ENCODE measurements at regions not wholly inside any gene's neighbourhood (a gene's known extent, or its start where the extent isn't known, plus 50 kb on each side); places are given as distances from the start of the nearest gene placed in this dataset.

GRCh38 chr4:58274553-58274952, 1164.4 kb upstream of the IGFBP7 start:
- CTCF ChIA-PET: no interaction called here

GRCh38 chr4:58272311-58272710, 1162.1 kb upstream of the IGFBP7 start:
- intact Hi-C loops (cut with DNase I, micrococcal nuclease): no loop called here
- Mint-ChIP-seq H3K27me3 (no peaks in the 10 kb centered on the region), H3K36me3 (ENCODE audit: low read depth) (no peaks in the 10 kb centered on the region), H3K4me1 (ENCODE audit: low read depth) (no peaks in the 10 kb centered on the region), H3K4me3 (no peak overlapping the region), H3K9me3 (peaks cover 8% of the 10 kb centered on the region), H3K27ac (no peak overlapping the region)
- TF ChIP-seq, protein P1, sequence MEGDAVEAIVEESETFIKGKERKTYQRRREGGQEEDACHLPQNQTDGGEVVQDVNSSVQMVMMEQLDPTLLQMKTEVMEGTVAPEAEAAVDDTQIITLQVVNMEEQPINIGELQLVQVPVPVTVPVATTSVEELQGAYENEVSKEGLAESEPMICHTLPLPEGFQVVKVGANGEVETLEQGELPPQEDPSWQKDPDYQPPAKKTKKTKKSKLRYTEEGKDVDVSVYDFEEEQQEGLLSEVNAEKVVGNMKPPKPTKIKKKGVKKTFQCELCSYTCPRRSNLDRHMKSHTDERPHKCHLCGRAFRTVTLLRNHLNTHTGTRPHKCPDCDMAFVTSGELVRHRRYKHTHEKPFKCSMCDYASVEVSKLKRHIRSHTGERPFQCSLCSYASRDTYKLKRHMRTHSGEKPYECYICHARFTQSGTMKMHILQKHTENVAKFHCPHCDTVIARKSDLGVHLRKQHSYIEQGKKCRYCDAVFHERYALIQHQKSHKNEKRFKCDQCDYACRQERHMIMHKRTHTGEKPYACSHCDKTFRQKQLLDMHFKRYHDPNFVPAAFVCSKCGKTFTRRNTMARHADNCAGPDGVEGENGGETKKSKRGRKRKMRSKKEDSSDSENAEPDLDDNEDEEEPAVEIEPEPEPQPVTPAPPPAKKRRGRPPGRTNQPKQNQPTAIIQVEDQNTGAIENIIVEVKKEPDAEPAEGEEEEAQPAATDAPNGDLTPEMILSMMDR (IDR thresholded peaks at IDR 0.05): no peak
- Histone ChIP-seq H3K27me3 (ENCODE audit: control insufficient read depth in 1 of 2, insufficient read depth in 2 of 2, low read length in 2 of 2) (no peaks in the 10 kb centered on the region), H3K4me1 (ENCODE audit: insufficient read depth, low read length) (no peaks in the 10 kb centered on the region), H3K4me3 (ENCODE audit: low read length) (no peak overlapping the region), H3K36me3 (ENCODE audit: insufficient read depth, low read length) (no peaks in the 10 kb centered on the region), H3K9me3 (ENCODE audit: control insufficient read depth in 1 of 2, insufficient read depth in 1 of 2, low read length in 2 of 2) (peaks cover 0 to 14% of the 10 kb centered on the region in 2 experiments), H3K27ac (ENCODE audit: low read depth in 1 of 2, low read length in 2 of 2) (no peak overlapping the region)
- DNase-seq (no peak), ATAC-seq (ENCODE audit: poor library complexity) (no peak)
- POLR2A ChIA-PET: no interaction called here
- CTCF ChIA-PET: no interaction called here

More at GRCh38 chr4:58274553-58274952, 1164.4 kb upstream of the IGFBP7 start:
- H3K4me1 Mint-ChIP-seq (ENCODE audit: low read depth): no peaks in the 10 kb centered on the region
- no peaks in the 10 kb centered on the region for H3K4me1 ChIP-seq (ENCODE audit: insufficient read depth, low read length)
- no peak overlapping the region for H3K27ac ChIP-seq (ENCODE audit: low read depth in 1 of 2, low read length in 2 of 2)
- TF ChIP-seq, protein P1 (IDR thresholded peaks at IDR 0.05): no peak
- H3K9me3 ChIP-seq (ENCODE audit: control insufficient read depth in 1 of 2, insufficient read depth in 1 of 2, low read length in 2 of 2): peaks cover 0 to 18% of the 10 kb centered on the region in 2 experiments
- DNase-seq (no peak), ATAC-seq (ENCODE audit: poor library complexity) (no peak)
- H3K27ac Mint-ChIP-seq: no peak overlapping the region
- no peaks in the 10 kb centered on the region for H3K27me3 Mint-ChIP-seq
- no peaks in the 10 kb centered on the region for H3K27me3 ChIP-seq (ENCODE audit: control insufficient read depth in 1 of 2, insufficient read depth in 2 of 2, low read length in 2 of 2)
- intact Hi-C loops (cut with DNase I, micrococcal nuclease): no loop called here
- no peaks in the 10 kb centered on the region for H3K36me3 ChIP-seq (ENCODE audit: insufficient read depth, low read length)
- POLR2A ChIA-PET: no interaction called here
- H3K9me3 Mint-ChIP-seq: peaks cover 6% of the 10 kb centered on the region
- no peaks in the 10 kb centered on the region for H3K36me3 Mint-ChIP-seq (ENCODE audit: low read depth)
- no peak overlapping the region for H3K4me3 ChIP-seq (ENCODE audit: low read length)
- no peak overlapping the region for H3K4me3 Mint-ChIP-seq

DNA sequence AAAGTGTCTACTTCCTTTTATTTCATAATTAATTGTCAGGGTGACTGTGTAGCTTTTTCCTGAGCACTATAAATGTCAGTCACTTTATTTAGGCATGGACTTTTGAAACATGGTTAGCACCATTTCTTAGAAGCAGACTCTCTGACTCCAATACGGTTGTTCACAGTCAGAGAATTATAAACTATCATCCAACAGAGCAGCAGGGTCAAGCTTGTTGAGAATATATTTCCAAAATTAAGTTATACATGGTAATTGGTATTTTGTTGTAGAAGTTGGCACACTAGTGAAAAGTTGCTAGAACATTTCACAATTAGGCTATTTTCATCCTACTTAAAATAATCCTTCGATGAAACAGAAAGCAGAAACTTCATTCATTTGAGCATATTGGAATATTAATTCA, 1155.5 kb upstream of the IGFBP7 start:
- Histone ChIP-seq H3K36me3 (ENCODE audit: insufficient read depth, low read length) (no peaks in the 10 kb centered on the region), H3K4me1 (ENCODE audit: insufficient read depth, low read length) (no peaks in the 10 kb centered on the region), H3K27me3 (ENCODE audit: control insufficient read depth in 1 of 2, insufficient read depth in 2 of 2, low read length in 2 of 2) (no peaks in the 10 kb centered on the region), H3K4me3 (ENCODE audit: low read length) (no peak overlapping the region), H3K9me3 (ENCODE audit: control insufficient read depth in 1 of 2, insufficient read depth in 1 of 2, low read length in 2 of 2) (peaks cover 0 to 6% of the 10 kb centered on the region in 2 experiments), H3K27ac (ENCODE audit: low read depth in 1 of 2, low read length in 2 of 2) (no peak overlapping the region)
- Mint-ChIP-seq H3K4me1 (ENCODE audit: low read depth) (no peaks in the 10 kb centered on the region), H3K4me3 (no peak overlapping the region), H3K36me3 (ENCODE audit: low read depth) (no peaks in the 10 kb centered on the region), H3K27ac (no peak overlapping the region), H3K9me3 (peaks cover 5% of the 10 kb centered on the region), H3K27me3 (no peaks in the 10 kb centered on the region)
- TF ChIP-seq, protein P1 (IDR thresholded peaks at IDR 0.05): no peak
- ChIA-PET POLR2A (no interaction called here), CTCF (no interaction called here)
- intact Hi-C loops (cut with DNase I, micrococcal nuclease): no loop called here
- no peak for ATAC-seq (ENCODE audit: poor library complexity)
- no peak for DNase-seq

All from CD4-positive, alpha-beta T cell (primary cell).